Right kidney (tissue), 1 donor: ENCODE measurements at regions not wholly inside any gene's neighbourhood (a gene's known extent, or its start where the extent isn't known, plus 50 kb on each side); places are given as distances from the start of the nearest gene placed in this dataset.
"Not testable (repeated sequence)": the region's sequence is repeated elsewhere in the genome, so short reads cannot be mapped to it uniquely, and the experiment has no call there.

Experiments used
- DNase-seq: peaks from one replicate; pipeline ENCODE4 v3.0.0-alpha.2; 2016

DNA sequence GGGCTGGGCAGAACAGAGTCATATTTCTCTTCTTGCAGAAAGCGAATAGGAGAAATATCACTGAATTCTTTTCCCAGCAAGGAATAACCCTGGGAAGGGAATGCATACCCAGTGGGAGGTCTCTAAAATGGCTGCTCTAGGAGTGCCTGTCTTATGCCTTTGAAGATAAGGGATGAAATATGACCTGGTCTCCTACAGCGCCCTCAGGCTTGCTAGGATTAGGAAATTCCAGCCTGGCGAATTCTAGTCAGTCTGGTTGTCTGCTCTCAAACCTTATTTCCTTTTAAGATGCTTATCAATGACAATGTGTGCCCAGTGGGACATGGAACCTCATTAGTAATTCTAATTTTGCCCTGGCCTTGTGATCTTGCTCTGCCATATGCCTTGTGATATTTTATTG lies 677.7 kb downstream of the RWDD3 start:
- DNase-seq, result not testable (repeated sequence)

- no peak for DNase-seq
Observed at GRCh38 chr1:95916616-95917015, 682.6 kb downstream of the RWDD3 start.

DNA sequence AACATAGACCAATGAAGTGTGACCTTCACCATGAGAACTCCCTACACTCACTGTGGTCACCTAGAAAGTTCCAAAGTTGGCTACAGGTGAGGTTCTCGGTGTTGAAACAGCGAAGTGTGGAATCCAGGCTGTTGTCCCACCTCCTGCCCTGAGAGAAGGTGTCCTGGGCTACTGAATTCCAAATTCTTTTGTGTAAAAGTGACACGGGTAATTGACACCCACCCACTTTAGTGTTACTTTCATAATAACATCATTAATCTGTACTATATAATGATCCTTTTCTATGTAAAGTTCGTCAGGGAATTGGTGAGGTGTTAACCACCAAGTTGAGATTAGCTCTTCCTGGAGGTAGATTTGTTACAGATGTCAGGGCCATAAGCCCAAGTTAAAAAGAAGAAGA lies 690.7 kb downstream of the RWDD3 start:
- no peak for DNase-seq

GRCh38 chr1:95926331-95926730 lies 692.3 kb downstream of the RWDD3 start:
- no peak for DNase-seq

DNA sequence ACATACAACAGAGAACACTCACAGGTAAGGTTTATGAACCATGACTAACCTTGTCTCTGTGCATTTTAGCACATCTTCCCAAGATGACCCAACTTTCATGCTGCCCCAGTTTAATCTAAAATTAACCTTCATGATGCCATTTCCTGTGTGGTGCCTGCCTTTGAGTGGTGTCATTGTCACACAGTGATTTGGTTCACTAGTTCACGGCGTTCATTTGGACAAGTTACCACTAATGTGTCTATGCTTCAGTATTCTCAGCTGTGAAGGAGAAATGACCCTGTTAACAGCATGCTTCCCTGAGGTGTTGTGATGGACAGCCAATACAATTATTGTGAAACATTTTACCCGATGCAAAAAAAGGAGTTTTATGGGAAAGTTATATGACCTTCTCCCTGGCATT lies 693.1 kb downstream of the RWDD3 start:
- no peak for DNase-seq

GRCh38 chr1:95935719-95936118 lies 701.7 kb downstream of the RWDD3 start:
- no peak for DNase-seq

- no peak for DNase-seq
Observed at GRCh38 chr1:95941121-95941798, 707.2 kb downstream of the RWDD3 start.

DNA sequence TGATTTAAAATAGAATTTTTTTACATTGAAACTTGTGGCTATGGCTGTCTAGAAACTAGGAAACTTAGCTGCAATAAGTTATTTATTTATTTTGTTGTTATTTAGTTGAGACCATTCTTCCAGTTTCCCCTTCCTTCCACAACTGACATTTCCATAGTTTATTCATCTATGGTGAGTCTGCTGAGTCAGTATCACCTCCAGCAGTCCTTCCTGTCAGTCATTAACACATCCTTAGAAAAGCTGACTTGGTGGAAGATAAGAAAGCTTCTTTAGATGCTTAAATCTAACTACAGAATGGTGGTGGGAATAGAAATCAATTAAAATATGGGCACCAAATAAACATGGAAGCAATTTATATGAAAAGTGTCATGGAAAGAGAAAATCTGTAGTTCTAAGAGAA lies 714.0 kb downstream of the RWDD3 start:
- DNase-seq, result no peak

- DNase-seq, result peak; percentile 22
Observed at GRCh38 chr1:95951371-95952102, 717.5 kb downstream of the RWDD3 start.

GRCh38 chr1:95953015-95953414 lies 719.0 kb downstream of the RWDD3 start:
- DNase-seq, result peak; percentile 3

DNA sequence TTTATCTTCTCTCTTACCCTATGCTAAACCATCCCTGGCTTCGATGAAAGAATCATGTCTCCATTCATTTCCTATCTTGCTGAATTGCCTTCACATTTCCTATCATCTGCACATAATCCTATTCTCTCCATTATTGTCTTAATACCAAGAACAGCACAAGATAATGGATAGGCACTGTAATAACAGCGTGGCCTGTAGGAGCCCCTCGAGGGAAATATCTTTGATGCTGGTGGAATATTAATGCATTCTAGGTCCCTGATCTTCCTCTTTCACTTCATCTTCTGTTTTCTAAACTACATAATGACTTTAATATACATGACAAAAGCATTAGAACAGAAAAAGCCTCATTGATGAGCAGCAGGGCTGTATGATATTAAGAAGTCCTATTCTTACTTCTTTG lies 720.6 kb downstream of the RWDD3 start:
- no peak for DNase-seq

DNA sequence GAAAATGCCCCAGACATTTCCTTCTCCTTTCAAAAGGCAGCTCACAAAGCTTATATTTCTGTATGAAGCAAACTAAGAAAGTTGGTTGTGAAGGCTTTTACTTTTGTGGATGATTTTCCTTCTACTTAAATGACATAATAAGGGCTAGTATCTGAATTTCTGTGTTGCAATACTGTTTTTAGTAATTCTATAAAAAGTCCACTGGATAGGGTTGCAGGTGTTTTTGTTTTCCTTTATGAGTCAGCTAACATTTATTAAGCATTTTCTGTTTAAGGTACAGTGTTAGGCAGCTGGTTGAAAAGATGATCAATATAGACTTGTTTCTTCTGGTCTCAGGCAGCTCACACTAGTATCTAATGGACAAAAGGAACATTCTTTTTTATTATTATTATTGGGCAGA lies 722.2 kb downstream of the RWDD3 start:
- no peak for DNase-seq

DNA sequence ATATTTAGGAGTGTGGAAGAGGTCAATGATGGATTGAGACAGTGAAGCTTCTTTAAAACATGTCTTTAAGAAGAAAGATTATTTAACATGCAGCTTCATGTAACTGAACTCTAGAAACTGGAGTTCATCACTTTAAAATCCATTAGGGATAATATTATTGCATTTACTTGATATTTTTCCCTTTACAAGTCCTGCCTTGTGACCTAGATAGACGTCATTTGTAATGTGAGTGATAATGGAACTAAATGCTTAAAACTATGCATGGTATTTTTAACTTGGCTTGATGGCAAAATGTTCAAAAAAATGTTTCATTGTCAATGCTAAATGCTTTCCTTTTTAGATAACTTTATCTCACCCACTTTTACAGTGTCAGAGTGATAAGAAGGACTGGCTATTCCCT lies 723.7 kb downstream of the RWDD3 start:
- no peak for DNase-seq

GRCh38 chr1:95966866-95967265 lies 732.9 kb downstream of the RWDD3 start:
- DNase-seq, result no peak

- DNase-seq, result no peak
Observed at GRCh38 chr1:95974586-95974985, 740.6 kb downstream of the RWDD3 start.

DNA sequence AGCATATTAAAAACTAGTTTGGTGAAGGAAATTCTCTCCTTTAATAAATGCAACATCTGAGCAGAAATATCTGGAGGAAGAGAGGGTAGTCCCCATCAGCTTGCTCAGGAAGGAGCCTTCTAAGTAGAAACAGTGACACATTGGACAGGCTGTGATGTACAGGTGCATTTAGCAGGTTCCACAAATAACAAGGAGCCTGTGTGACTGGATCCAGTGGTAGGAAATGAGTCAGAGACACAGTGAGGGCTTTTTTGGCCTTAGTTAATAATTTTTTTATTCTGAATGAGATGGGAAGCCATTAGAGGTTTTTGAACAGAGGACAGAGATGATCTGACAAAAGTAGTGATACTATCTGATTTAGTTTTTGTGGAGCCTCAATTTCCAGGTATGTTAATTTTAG lies 738.9 kb upstream of the PTBP2 start:
- no peak for DNase-seq

DNA sequence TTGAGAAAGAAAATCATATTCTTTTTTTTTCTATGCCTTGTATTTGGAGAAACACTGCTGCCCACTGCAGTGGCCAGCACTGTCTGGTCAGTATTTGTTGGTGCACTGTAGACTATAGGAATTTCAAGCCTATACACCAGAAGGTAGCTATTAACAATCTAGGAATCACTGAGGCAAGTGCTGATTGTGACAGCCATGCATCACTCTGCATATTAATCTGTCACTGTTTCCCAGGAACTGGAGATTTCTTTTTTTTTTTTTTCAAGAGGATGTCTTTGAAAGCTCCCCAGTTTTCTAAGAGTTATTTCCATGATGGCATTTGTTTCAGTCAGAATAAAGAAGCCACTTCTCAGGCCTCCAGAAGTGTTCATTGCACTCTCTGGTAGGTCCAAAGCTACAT lies 737.8 kb upstream of the PTBP2 start:
- no peak for DNase-seq

DNA sequence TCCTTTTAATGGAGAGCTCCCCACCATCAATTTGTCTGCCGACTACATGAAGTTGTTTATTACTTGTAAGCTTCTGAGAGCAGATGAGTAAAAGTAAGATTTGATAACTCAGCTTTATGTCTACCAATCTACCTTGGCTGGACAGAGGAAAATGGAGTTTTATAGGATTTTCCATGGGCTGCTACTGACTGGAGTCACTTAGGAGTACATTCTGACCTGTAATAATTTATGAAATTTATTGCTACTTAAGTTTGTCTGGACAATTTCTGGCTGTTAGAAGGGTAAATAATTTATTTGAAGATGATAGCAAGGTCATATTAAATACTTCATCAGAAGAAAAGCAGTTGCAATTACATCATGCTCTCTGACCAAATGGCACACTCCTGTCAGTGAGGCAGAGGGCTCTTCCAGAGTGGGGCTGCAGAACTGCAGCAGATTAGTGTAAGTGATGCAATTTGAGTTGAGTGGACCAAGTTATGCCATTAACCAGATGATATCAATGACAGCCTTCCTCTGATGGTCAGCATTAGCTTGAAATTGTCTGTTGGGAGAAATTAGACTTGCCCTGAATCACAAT lies 736.7 kb upstream of the PTBP2 start:
- no peak for DNase-seq

DNA sequence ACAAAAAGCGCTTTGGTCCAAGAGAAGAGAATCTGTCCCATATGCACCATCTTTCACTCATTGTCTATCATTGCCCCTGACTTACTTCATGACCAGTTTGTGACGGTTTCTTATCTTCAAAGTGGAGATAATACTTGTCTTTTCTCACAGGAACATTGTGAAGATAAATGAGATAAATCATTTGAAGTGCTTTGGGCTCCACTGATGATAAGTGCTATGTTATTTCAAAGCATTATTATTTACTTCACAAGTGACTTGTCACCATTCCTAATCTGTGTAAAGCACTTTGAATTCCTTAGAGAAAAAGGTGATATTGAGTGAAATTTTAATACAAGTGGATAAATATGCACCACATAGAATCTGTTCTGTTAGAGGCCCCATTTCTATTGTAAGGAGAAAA lies 731.6 kb upstream of the PTBP2 start:
- DNase-seq, result no peak

DNA sequence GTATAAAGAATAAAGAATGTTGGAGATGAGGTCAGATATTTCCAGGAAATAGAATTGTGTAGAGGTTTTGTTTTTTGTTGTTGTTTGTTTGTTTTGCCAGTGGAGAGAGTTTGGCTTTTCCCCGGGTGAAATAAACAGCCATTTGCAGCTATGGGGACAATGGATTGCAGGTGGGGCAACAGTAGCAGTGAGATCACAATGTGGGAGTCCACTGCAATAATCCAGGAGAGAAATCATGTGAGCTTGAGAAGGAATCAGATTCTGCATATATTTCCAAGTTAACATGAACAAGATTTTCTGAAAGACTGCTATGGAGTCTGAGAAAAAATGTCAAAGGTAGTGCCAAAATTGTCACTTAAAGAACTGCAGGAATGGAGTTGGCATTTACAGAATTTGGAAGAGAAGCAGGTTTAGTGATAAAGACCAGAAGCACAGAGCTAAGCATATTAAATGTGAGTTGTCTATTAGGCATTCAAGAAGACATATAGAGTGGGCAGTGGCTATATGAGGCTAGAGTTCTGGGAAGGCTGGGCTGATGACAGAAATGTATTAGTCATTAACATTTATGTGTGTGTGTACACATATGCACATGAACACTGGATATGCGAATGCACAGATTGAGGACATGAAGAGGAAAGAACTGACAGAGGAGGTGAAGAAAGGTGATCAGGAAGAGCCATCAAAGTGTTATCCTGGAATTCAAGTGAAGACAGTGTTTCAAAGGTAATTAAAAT lies 729.6 kb upstream of the PTBP2 start:
- DNase-seq, result no peak

DNA sequence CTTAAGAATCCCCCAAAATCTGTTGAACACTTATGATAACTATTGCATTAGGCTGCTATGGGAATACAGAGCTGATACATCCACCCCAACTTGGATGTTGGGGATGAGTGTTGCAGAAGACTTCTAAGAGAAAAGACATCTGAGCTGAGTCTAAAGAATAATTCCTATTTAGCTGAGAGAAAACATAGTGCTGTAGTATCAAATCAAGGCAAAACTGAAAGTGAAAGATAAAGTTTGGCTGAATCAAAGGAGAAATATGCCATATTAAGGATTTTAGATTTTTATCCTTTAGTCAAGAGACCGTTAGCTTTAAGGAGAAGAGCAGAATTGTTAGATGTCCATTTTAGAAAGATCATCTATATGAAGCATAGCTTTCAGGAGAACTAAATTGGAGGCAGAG lies 726.9 kb upstream of the PTBP2 start:
- DNase-seq, result no peak

- DNase-seq, result no peak
Observed at GRCh38 chr1:96002201-96002600, 719.4 kb upstream of the PTBP2 start.
